Glutamatergic neuron (in vitro differentiated cells): ENCODE measurements at regions not wholly inside any gene's neighbourhood (a gene's known extent, or its start where the extent isn't known, plus 50 kb on each side); places are given as distances from the start of the nearest gene placed in this dataset.
"Not testable (repeated sequence)": the region's sequence is repeated elsewhere in the genome, so short reads cannot be mapped to it uniquely, and the experiment has no call there.

ENCODE experiments used
- DNase-seq: peaks from one replicate; pipeline ENCODE4 v3.0.0; 2022
- H3K27ac Mint-ChIP-seq: one replicate; pipeline ENCODE4 v1.8.0; 2020; ENCODE audit warnings: mild to moderate bottlenecking, mixed read lengths, inconsistent platforms; ENCODE audit not compliant: unreplicated experiment
- H3K27me3 Mint-ChIP-seq: one replicate; pipeline ENCODE4 v1.8.0; 2020; ENCODE audit warnings: mild to moderate bottlenecking, moderate library complexity, mixed read lengths, inconsistent platforms; ENCODE audit not compliant: unreplicated experiment
- H3K36me3 Mint-ChIP-seq: one replicate; pipeline ENCODE4 v1.8.0; 2020; ENCODE audit warnings: mild to moderate bottlenecking, mixed read lengths, inconsistent platforms; ENCODE audit not compliant: unreplicated experiment
- H3K4me1 Mint-ChIP-seq: one replicate; pipeline ENCODE4 v1.8.0; 2020; ENCODE audit warnings: mild to moderate bottlenecking, low read depth, mixed read lengths, inconsistent platforms; ENCODE audit not compliant: unreplicated experiment
- H3K4me3 Mint-ChIP-seq: one replicate; pipeline ENCODE4 v1.8.0; 2020; ENCODE audit warnings: mild to moderate bottlenecking, mixed read lengths, inconsistent platforms; ENCODE audit not compliant: unreplicated experiment
- H3K9me3 Mint-ChIP-seq: one replicate; pipeline ENCODE4 v1.8.0; 2020; ENCODE audit warnings: mild to moderate bottlenecking, moderate library complexity, mixed read lengths, inconsistent platforms; ENCODE audit not compliant: unreplicated experiment
- TF ChIP-seq, protein P1 (sequence below): fragments of 200-600 bp; sonication (generic); IDR thresholded peaks from one replicate; pipeline ENCODE4 v1.5.0; 2021; ENCODE audit not compliant: partially characterized antibody, unreplicated experiment

DNA sequence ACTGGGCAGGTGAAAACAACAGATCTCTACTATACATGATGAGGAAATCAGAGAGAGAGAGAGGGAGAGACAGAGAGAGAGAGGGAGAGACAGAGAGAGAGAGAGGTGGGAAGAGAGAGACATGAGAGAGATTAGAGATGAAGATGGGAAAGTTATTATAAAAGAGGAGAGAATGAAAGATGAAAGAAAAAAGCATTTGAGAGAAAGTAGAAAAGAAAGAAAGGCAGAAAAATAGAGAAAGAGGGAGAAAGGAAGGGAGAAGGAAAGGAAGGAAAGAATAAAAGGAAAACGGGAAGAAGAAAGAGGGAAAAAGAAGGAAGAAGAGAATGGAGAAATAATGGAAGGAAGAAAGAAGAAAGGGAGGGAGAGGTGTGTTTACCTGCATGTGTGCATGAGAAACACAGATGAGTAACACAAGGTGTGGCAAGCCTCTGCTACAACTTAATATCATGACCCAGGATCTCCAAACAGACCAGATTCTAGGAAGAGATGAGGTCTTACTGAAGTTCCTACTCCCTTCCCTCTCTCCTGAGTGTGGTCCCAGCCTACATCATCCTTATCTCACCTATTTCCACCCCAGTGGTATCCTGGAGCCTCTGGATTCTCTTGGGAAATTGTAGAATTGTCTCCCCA, 176.3 kb downstream of the C12orf75 start:
- Mint-ChIP-seq H3K9me3 (peaks cover 2% of the 10 kb centered on the region), H3K27ac (peak overlapping the region; percentile 9), H3K27me3 (peaks cover 5% of the 10 kb centered on the region), H3K36me3 (no peaks in the 10 kb centered on the region), H3K4me1 (peaks cover 7% of the 10 kb centered on the region), H3K4me3 (no peak overlapping the region)
- DNase-seq: no peak
- TF ChIP-seq, protein P1, sequence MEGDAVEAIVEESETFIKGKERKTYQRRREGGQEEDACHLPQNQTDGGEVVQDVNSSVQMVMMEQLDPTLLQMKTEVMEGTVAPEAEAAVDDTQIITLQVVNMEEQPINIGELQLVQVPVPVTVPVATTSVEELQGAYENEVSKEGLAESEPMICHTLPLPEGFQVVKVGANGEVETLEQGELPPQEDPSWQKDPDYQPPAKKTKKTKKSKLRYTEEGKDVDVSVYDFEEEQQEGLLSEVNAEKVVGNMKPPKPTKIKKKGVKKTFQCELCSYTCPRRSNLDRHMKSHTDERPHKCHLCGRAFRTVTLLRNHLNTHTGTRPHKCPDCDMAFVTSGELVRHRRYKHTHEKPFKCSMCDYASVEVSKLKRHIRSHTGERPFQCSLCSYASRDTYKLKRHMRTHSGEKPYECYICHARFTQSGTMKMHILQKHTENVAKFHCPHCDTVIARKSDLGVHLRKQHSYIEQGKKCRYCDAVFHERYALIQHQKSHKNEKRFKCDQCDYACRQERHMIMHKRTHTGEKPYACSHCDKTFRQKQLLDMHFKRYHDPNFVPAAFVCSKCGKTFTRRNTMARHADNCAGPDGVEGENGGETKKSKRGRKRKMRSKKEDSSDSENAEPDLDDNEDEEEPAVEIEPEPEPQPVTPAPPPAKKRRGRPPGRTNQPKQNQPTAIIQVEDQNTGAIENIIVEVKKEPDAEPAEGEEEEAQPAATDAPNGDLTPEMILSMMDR: no peak

DNA sequence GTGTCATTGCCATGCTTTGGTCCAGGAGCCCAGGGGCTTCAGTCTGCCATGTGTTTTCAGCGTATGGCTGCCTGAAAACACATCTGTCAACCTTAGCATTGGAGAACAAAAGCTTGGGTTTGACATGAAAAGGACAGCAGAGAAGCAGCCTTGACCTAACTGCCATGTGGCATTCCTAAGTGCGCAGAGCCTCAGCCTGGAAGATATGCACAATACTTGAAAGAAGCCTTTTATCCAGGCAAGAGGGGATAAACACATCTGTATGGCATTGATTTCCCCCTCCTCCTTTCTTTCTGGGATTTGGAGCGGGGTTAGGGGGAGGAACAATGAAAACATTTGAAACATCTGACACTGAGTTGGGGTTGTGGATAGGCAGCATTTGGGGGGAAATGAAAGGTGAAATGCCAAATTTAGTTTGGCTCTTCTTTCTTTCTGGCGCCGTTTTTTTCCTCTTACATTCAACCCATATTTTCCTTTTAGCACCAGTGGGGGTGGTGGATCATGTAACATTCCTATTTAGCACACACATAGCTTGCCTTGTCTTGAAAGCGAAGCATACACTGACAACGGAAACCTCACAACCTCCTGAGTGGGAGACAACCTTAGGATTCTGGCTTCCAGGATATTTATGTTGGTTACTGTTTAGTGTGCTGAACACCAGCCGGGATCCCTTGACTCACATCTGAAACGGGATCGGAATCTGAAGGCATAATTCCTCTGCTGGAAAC, 177.0 kb downstream of the C12orf75 start:
- no peak for DNase-seq
- no peak overlapping the region for H3K4me3 Mint-ChIP-seq
- H3K4me1 Mint-ChIP-seq: peaks cover 7% of the 10 kb centered on the region
- H3K27me3 Mint-ChIP-seq: peaks cover 4% of the 10 kb centered on the region
- peaks cover 2% of the 10 kb centered on the region for H3K9me3 Mint-ChIP-seq
- TF ChIP-seq, protein P1: no peak
- H3K27ac Mint-ChIP-seq: no peak overlapping the region
- no peaks in the 10 kb centered on the region for H3K36me3 Mint-ChIP-seq

- Mint-ChIP-seq H3K27ac (no peak overlapping the region), H3K9me3 (peaks cover 2% of the 10 kb centered on the region), H3K27me3 (peaks cover 4% of the 10 kb centered on the region), H3K4me3 (no peak overlapping the region), H3K4me1 (peaks cover 7% of the 10 kb centered on the region), H3K36me3 (no peaks in the 10 kb centered on the region)
- no peak for DNase-seq
- TF ChIP-seq, protein P1: no peak
Measured at GRCh38 chr12:105508096-105508495, 177.6 kb downstream of the C12orf75 start.

DNA sequence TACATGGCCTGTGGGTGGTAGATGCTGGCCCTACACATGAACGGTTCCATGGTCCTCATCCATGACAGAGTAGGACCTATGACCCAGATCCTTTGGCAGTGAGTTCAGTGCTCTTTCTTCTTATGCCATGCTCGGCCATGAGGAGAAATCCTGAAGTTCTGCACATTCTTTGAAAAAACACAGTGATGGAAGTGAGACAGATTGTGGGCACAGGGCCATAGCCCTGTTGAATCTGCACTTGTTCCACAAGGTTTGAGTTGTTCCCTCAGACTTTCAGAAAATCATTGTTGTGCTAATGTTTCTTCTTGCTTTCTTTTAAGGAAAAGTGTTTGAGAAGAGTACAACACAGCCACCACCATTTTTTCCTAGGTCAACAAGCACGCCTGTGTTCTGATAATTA, 180.0 kb downstream of the C12orf75 start:
- no peak overlapping the region for H3K27ac Mint-ChIP-seq
- no peak for DNase-seq
- TF ChIP-seq, protein P1: no peak
- H3K4me1 Mint-ChIP-seq: peaks cover 7% of the 10 kb centered on the region
- H3K4me3 Mint-ChIP-seq: no peak overlapping the region
- H3K9me3 Mint-ChIP-seq: peaks cover 4% of the 10 kb centered on the region
- peaks cover 4% of the 10 kb centered on the region for H3K27me3 Mint-ChIP-seq
- H3K36me3 Mint-ChIP-seq: no peaks in the 10 kb centered on the region

GRCh38 chr12:105512861-105513260, 182.4 kb downstream of the C12orf75 start:
- H3K27ac Mint-ChIP-seq, H3K9me3 Mint-ChIP-seq, H3K36me3 Mint-ChIP-seq, DNase-seq, H3K4me1 Mint-ChIP-seq, H3K4me3 Mint-ChIP-seq, H3K27me3 Mint-ChIP-seq: not testable (repeated sequence)
